ENCODE measurements at regions not wholly inside any gene's neighbourhood (a gene's known extent, or its start where the extent isn't known, plus 50 kb on each side); places are given as distances from the start of the nearest gene placed in this dataset.

DNA sequence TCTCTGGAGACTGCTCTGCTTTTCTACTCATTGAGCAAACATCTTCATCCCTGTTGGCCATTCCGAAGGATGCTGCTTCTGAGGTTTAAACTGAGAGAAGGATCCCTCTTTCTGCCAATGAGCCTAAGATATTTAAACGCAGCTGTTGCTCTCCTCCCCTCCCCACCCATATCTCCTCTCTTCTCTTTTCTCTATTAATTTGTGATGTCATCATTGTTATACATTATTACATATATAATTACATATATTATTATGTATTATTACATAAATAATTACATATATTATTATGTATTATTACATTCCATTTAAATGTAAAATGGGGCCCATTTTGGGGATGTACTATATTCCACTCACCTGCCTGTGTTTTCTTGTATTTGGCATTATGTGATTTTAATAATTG lies 82.7 kb upstream of the JUN start:
- no peak for TF ChIP-seq POLR2A (IDR thresholded peaks at IDR 0.05)
- TF ChIP-seq, protein P1, sequence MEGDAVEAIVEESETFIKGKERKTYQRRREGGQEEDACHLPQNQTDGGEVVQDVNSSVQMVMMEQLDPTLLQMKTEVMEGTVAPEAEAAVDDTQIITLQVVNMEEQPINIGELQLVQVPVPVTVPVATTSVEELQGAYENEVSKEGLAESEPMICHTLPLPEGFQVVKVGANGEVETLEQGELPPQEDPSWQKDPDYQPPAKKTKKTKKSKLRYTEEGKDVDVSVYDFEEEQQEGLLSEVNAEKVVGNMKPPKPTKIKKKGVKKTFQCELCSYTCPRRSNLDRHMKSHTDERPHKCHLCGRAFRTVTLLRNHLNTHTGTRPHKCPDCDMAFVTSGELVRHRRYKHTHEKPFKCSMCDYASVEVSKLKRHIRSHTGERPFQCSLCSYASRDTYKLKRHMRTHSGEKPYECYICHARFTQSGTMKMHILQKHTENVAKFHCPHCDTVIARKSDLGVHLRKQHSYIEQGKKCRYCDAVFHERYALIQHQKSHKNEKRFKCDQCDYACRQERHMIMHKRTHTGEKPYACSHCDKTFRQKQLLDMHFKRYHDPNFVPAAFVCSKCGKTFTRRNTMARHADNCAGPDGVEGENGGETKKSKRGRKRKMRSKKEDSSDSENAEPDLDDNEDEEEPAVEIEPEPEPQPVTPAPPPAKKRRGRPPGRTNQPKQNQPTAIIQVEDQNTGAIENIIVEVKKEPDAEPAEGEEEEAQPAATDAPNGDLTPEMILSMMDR (IDR thresholded peaks at IDR 0.05): no peak
